Trophoblast cell (in vitro differentiated cells and primary cell): ENCODE measurements at regions not wholly inside any gene's neighbourhood (a gene's known extent, or its start where the extent isn't known, plus 50 kb on each side); places are given as distances from the start of the nearest gene placed in this dataset.

Experiments
- DNase-seq, 2 donors: peaks; one replicate each; pipeline ENCODE4 v3.0.0-alpha.2; 2016
- H2AFZ ChIP-seq: 2 replicates; pipeline ENCODE4 v1.6.1; 2013; ENCODE audit warnings: low read length, moderate library complexity, mild to moderate bottlenecking; ENCODE audit not compliant: insufficient read depth, poor library complexity
- H2AK5ac ChIP-seq: 2 replicates; pipeline ENCODE4 v1.6.1; 2013; ENCODE audit warnings: mild to moderate bottlenecking, low read length
- H2BK120ac ChIP-seq: 2 replicates; pipeline ENCODE4 v1.6.1; 2013; ENCODE audit warnings: low read length, mild to moderate bottlenecking, moderate library complexity; ENCODE audit not compliant: insufficient read depth, poor library complexity
- H2BK12ac ChIP-seq: 2 replicates; pipeline ENCODE4 v1.6.1; 2013; ENCODE audit warnings: mild to moderate bottlenecking, low read length, moderate library complexity
- H2BK5ac ChIP-seq: 2 replicates; pipeline ENCODE4 v1.6.1; 2013; ENCODE audit warnings: low read length, low read depth, moderate library complexity, mild to moderate bottlenecking; ENCODE audit not compliant: poor library complexity
- H3K14ac ChIP-seq: 2 replicates; pipeline ENCODE4 v1.6.1; 2013; ENCODE audit warnings: mild to moderate bottlenecking, low read length
- H3K18ac ChIP-seq: 2 replicates; pipeline ENCODE4 v1.6.1; 2013; ENCODE audit warnings: mild to moderate bottlenecking, low read length
- H3K23ac ChIP-seq: 2 replicates; pipeline ENCODE4 v1.6.1; 2013; ENCODE audit warnings: low read length
- H3K27ac ChIP-seq: 2 replicates; pipeline ENCODE4 v1.5.1; 2013; ENCODE audit warnings: low read depth, mild to moderate bottlenecking, inconsistent platforms, low read length, moderate library complexity
- H3K27me3 ChIP-seq: 2 replicates; pipeline ENCODE4 v1.6.1; 2013; ENCODE audit warnings: inconsistent platforms, mild to moderate bottlenecking, low read length, moderate library complexity; ENCODE audit not compliant: insufficient read depth
- H3K36me3 ChIP-seq, 2 experiments: 1 replicate in 1 of 2; 2 replicates in 1 of 2; pipeline ENCODE4 v1.6.1; 2013; ENCODE audit warnings: low read length in 2 of 2, mild to moderate bottlenecking in 2 of 2, moderate library complexity in 1 of 2; ENCODE audit not compliant: insufficient read depth in 2 of 2, control insufficient read depth in 1 of 2
- H3K4ac ChIP-seq: 2 replicates; pipeline ENCODE4 v1.6.1; 2013; ENCODE audit warnings: low read depth, mild to moderate bottlenecking, low read length, moderate library complexity
- H3K4me1 ChIP-seq, 2 experiments: 1 replicate in 1 of 2; 2 replicates in 1 of 2; pipeline ENCODE4 v1.6.1; 2013; ENCODE audit warnings: low read length in 2 of 2, mild to moderate bottlenecking in 2 of 2, moderate library complexity in 1 of 2; ENCODE audit not compliant: insufficient read depth in 2 of 2, control insufficient read depth in 1 of 2
- H3K4me2 ChIP-seq: 2 replicates; pipeline ENCODE4 v1.6.1; 2013; ENCODE audit warnings: inconsistent platforms, mild to moderate bottlenecking, low read length, moderate library complexity
- H3K4me3 ChIP-seq: 2 replicates; pipeline ENCODE4 v1.5.1; 2013; ENCODE audit warnings: mild to moderate bottlenecking, low read depth, low read length, inconsistent platforms
- H3K79me1 ChIP-seq: one replicate; pipeline ENCODE4 v1.6.1; 2013; ENCODE audit warnings: low read length
- H3K79me2 ChIP-seq: 2 replicates; pipeline ENCODE4 v1.6.1; 2013; ENCODE audit warnings: low read length, mild to moderate bottlenecking; ENCODE audit not compliant: control insufficient read depth, insufficient read depth, poor library complexity
- H3K9ac ChIP-seq: 2 replicates; pipeline ENCODE4 v1.6.1; 2013; ENCODE audit warnings: mild to moderate bottlenecking, low read length
- H3K9me3 ChIP-seq: 2 replicates; pipeline ENCODE4 v1.6.1; 2013; ENCODE audit warnings: low read depth, mild to moderate bottlenecking, control low read depth, inconsistent platforms, low read length; ENCODE audit not compliant: insufficient read depth
- H4K12ac ChIP-seq: 2 replicates; pipeline ENCODE4 v1.6.1; 2013; ENCODE audit warnings: low read depth, mild to moderate bottlenecking, low read length, moderate library complexity
- H4K8ac ChIP-seq: 2 replicates; pipeline ENCODE4 v1.6.1; 2013; ENCODE audit warnings: low read depth, mild to moderate bottlenecking, low read length, moderate library complexity
- H4K91ac ChIP-seq: one replicate; pipeline ENCODE4 v1.6.1; 2013; ENCODE audit warnings: low read depth, mild to moderate bottlenecking, low read length, moderate library complexity
- WGBS: extraction: QIAGEN DNeasy Blood & Tissue Kit; methylation state at CpG from one replicate; pipeline ENCODE4 v1.1.7; 2013; ENCODE audit warnings: missing lambda C conversion rate; ENCODE audit not compliant: insufficient read length, insufficient coverage; ENCODE audit errors: extremely low coverage; 5-methylcytosine and 5-hydroxymethylcytosine counted together

DNA sequence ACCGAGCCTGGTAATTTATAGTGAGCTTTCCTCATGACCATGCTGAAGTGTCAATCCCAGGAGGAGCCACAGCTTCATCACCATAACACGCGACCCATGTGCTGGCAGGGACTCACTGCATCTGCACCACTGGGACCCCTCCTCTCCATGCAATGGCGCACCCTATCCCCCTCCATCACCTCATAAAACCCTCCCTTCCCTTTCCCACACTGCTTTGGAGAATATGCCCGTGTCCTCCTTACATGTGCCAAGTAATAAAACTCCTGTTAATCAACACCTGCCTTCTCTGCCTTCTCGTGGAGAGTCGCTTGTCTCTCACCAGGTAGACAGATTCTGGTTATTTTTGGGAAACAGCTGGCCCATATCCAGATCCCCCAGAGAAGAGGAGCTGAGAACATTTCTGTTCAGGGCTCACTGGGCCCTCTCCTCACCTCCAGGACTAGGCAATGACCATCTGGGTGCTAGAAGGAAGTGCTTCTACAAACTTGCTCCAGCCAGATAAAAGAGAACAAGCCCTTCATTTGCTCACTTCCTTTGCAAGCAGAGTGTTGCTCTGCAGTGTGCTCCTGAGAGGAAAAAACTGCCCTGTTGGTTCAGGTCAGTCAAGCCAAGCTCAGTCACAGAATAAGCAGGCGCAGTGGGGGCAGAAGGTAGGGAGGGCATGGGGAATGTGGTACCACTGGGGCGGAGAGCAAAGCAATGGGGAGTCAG is 894.3 kb downstream of the UQCRFS1 start:
- Histone ChIP-seq H3K4me2 (no peak overlapping the region), H2BK120ac (no peak overlapping the region), H4K12ac (no peak overlapping the region), H2AK5ac (no peak overlapping the region), H3K36me3 (no peaks in the 10 kb centered on the region), H3K27ac (no peak overlapping the region), H3K18ac (no peak overlapping the region), H3K23ac (no peak overlapping the region), H2AFZ (no peak overlapping the region), H3K14ac (no peak overlapping the region), H3K4me1 (peaks cover 5 to 9% of the 10 kb centered on the region in 2 experiments), H3K79me2 (no peaks in the 10 kb centered on the region), H3K27me3 (no peaks in the 10 kb centered on the region), H2BK12ac (no peak overlapping the region), H3K9me3 (no peaks in the 10 kb centered on the region), H3K9ac (no peak overlapping the region), H3K4ac (no peak overlapping the region), H3K4me3 (no peak overlapping the region), H3K79me1 (peaks cover 5% of the 10 kb centered on the region), H2BK5ac (no peak overlapping the region), H4K8ac (no peak overlapping the region), H4K91ac (no peak overlapping the region)
- WGBS: no CpG with 5 or more reads among the region's 9 CpGs
- DNase-seq: no peak

DNA sequence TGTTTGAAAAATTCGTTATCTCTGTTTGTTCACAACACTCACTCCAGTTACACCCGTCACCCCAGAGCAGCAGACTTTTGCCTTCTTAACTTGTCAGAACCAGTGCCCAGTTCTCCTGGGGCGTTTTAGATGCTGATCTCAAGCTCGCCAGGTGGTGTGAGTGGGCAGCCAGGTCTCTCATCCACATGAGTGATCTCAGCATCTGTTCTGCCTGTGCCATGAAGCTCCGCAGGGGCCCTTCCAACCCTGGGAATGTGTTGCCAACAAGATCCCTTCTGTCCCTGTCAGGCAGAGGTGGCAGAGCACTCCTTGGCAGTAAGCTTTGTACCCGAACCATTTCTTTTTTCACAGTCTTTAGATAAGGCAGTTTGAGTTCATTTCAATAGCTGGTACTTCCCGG is 896.5 kb downstream of the UQCRFS1 start:
- Histone ChIP-seq H2AFZ (no peak overlapping the region), H3K18ac (no peak overlapping the region), H3K4me3 (no peak overlapping the region)

DNA sequence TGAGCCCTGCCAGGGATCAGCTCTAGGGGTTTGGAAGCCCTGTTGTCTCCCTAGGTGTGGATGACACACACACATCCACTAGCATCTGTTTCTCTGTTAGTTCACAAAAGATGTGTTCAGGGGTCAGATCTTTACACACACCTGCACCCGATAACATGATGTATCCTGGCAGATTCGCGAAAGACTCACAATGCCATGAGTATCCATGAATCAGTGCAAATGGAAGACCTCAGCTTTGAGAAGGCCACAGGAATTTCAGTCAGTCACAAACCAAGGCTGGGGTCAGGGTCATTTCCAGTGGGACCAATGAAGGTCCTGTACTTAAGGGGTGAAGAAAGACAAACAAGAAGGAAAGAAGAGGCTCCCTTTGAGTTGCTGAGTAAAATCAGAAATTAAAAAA is 898.2 kb downstream of the UQCRFS1 start:
- H3K79me1 ChIP-seq: no peaks in the 10 kb centered on the region
- H2BK12ac ChIP-seq: no peak overlapping the region
- H3K79me2 ChIP-seq: no peaks in the 10 kb centered on the region
- no peak overlapping the region for H4K91ac ChIP-seq
- no peak overlapping the region for H4K12ac ChIP-seq
- no peak for DNase-seq
- no peak overlapping the region for H3K9ac ChIP-seq
- no peaks in the 10 kb centered on the region for H3K27me3 ChIP-seq
- no peaks in the 10 kb centered on the region for H3K4me1 ChIP-seq
- WGBS: no CpG with 5 or more reads among the region's 3 CpGs
- no peak overlapping the region for H2AFZ ChIP-seq
- no peak overlapping the region for H3K18ac ChIP-seq
- no peak overlapping the region for H2BK120ac ChIP-seq
- no peak overlapping the region for H3K4ac ChIP-seq
- no peaks in the 10 kb centered on the region for H3K9me3 ChIP-seq
- no peak overlapping the region for H3K23ac ChIP-seq
- H2BK5ac ChIP-seq: no peak overlapping the region
- no peak overlapping the region for H3K14ac ChIP-seq
- H3K36me3 ChIP-seq: no peaks in the 10 kb centered on the region
- no peak overlapping the region for H4K8ac ChIP-seq
- no peak overlapping the region for H2AK5ac ChIP-seq
- H3K4me2 ChIP-seq: no peak overlapping the region
- no peak overlapping the region for H3K27ac ChIP-seq
- no peak overlapping the region for H3K4me3 ChIP-seq

More for the DNA sequence above, 896.5 kb downstream of the UQCRFS1 start:
- WGBS: no CpG with 5 or more reads among the region's 7 CpGs
- H3K4ac ChIP-seq: no peak overlapping the region
- no peak overlapping the region for H2BK5ac ChIP-seq
- peaks cover under 1 to 1% of the 10 kb centered on the region in 2 experiments for H3K4me1 ChIP-seq
- no peaks in the 10 kb centered on the region for H3K9me3 ChIP-seq
- H2BK12ac ChIP-seq: no peak overlapping the region
- no peak overlapping the region for H4K8ac ChIP-seq
- no peak overlapping the region for H2AK5ac ChIP-seq
- no peak overlapping the region for H4K12ac ChIP-seq
- no peak overlapping the region for H4K91ac ChIP-seq
- no peaks in the 10 kb centered on the region for H3K79me2 ChIP-seq
- peaks cover 1% of the 10 kb centered on the region for H3K79me1 ChIP-seq
- H3K14ac ChIP-seq: no peak overlapping the region
- no peak overlapping the region for H3K23ac ChIP-seq
- H2BK120ac ChIP-seq: no peak overlapping the region
- H3K4me2 ChIP-seq: no peak overlapping the region
- no peak overlapping the region for H3K27ac ChIP-seq
- H3K36me3 ChIP-seq: no peaks in the 10 kb centered on the region
- no peak for DNase-seq
- H3K9ac ChIP-seq: no peak overlapping the region
- H3K27me3 ChIP-seq: no peaks in the 10 kb centered on the region

DNA sequence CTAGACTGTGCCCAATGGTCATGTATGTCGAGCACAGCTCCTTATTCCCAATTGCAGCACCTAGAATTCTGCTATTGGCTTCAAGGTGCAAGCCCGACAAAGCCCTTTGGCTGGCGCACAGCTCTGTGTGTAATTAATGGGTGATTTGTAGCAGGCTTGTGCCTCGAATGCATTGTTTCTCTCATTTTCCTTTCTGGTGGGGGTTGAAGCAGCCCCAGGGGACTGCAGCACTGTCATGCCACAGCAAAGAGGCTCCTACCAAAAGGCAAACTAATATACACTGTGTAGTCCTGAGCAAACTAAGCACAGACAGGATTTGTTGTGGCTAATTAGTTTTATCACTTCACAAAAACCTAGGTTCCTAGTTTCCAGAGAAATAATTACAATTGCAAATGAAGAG is 898.7 kb downstream of the UQCRFS1 start:
- no peak overlapping the region for H4K91ac ChIP-seq

More for the DNA sequence above, 898.7 kb downstream of the UQCRFS1 start:
- Histone ChIP-seq H4K12ac (no peak overlapping the region), H3K79me1 (no peaks in the 10 kb centered on the region), H3K79me2 (no peaks in the 10 kb centered on the region), H2BK12ac (no peak overlapping the region), H3K27me3 (no peaks in the 10 kb centered on the region), H3K23ac (no peak overlapping the region), H3K14ac (no peak overlapping the region), H3K4me1 (no peaks in the 10 kb centered on the region), H2AFZ (no peak overlapping the region), H3K4me2 (no peak overlapping the region), H3K4me3 (no peak overlapping the region), H2BK5ac (no peak overlapping the region), H3K18ac (no peak overlapping the region), H3K9me3 (no peaks in the 10 kb centered on the region), H2BK120ac (no peak overlapping the region), H2AK5ac (no peak overlapping the region), H4K8ac (no peak overlapping the region), H3K9ac (no peak overlapping the region), H3K4ac (no peak overlapping the region), H3K36me3 (no peaks in the 10 kb centered on the region), H3K27ac (no peak overlapping the region)
- no CpG with 5 or more reads among the region's 4 CpGs for WGBS
- no peak for DNase-seq
